ENCODE measurements at regions not wholly inside any gene's neighbourhood (a gene's known extent, or its start where the extent isn't known, plus 50 kb on each side); places are given as distances from the start of the nearest gene placed in this dataset.
"Not testable (repeated sequence)": the region's sequence is repeated elsewhere in the genome, so short reads cannot be mapped to it uniquely, and the experiment has no call there.

GRCh38 chr17:83171661-83172060 lies 92.3 kb downstream of the METRNL start:
- TF ChIP-seq CTCF (IDR thresholded peaks at IDR 0.05), result no peak
- Histone ChIP-seq H3K4me1 (no peaks in the 10 kb centered on the region), H3K4me3 (no peak overlapping the region), H3K36me3 (no peaks in the 10 kb centered on the region), H3K27me3 (ENCODE audit: low read depth) (no peaks in the 10 kb centered on the region), H3K27ac (no peak overlapping the region), H3K9me3 (no peaks in the 10 kb centered on the region)
- DNase-seq (no peak), ATAC-seq (no peak)
- intact Hi-C loops (cut with DNase I), result no loop called here

GRCh38 chr17:83172099-83172498 lies 92.7 kb downstream of the METRNL start:
- H3K4me1 ChIP-seq; H3K36me3 ChIP-seq; intact Hi-C loops (cut with DNase I); H3K27me3 ChIP-seq (ENCODE audit: low read depth); ATAC-seq; DNase-seq; H3K9me3 ChIP-seq; H3K4me3 ChIP-seq; H3K27ac ChIP-seq: not testable (repeated sequence)

GRCh38 chr17:83172646-83173045 lies 93.2 kb downstream of the METRNL start:
- intact Hi-C loops (cut with DNase I); H3K4me3 ChIP-seq; DNase-seq; H3K36me3 ChIP-seq; H3K4me1 ChIP-seq; H3K9me3 ChIP-seq; ATAC-seq; H3K27me3 ChIP-seq (ENCODE audit: low read depth); H3K27ac ChIP-seq: not testable (repeated sequence)

- H3K9me3 ChIP-seq; H3K27ac ChIP-seq; H3K27me3 ChIP-seq (ENCODE audit: low read depth); DNase-seq; H3K4me1 ChIP-seq; intact Hi-C loops (cut with DNase I); H3K36me3 ChIP-seq; H3K4me3 ChIP-seq: not testable (repeated sequence)
- ATAC-seq, result peak in 1 of 2 donors; percentile 6
Measured at GRCh38 chr17:83173180-83173913, 93.9 kb downstream of the METRNL start.

GRCh38 chr17:83173914-83174361 lies 94.5 kb downstream of the METRNL start:
- no peaks in the 10 kb centered on the region for H3K27me3 ChIP-seq (ENCODE audit: low read depth)
- no peak for TF ChIP-seq CTCF (IDR thresholded peaks at IDR 0.05)
- H3K4me3 ChIP-seq, result no peak overlapping the region
- DNase-seq (no peak), ATAC-seq (peak; percentile 6 to 21)
- H3K27ac ChIP-seq, result no peak overlapping the region
- intact Hi-C loops (cut with DNase I), result no loop called here
- H3K9me3 ChIP-seq, result no peaks in the 10 kb centered on the region
- H3K4me1 ChIP-seq, result no peaks in the 10 kb centered on the region
- no peaks in the 10 kb centered on the region for H3K36me3 ChIP-seq

- Histone ChIP-seq H3K36me3 (no peaks in the 10 kb centered on the region), H3K4me3 (no peak overlapping the region), H3K9me3 (no peaks in the 10 kb centered on the region), H3K27ac (no peak overlapping the region), H3K4me1 (no peaks in the 10 kb centered on the region), H3K27me3 (ENCODE audit: low read depth) (no peaks in the 10 kb centered on the region)
- ATAC-seq (peak; percentile 49 to 73), DNase-seq (no peak)
- intact Hi-C loops (cut with DNase I), result no loop called here
- TF ChIP-seq CTCF (IDR thresholded peaks at IDR 0.05), result no peak
Measured at GRCh38 chr17:83174362-83175118, 95.1 kb downstream of the METRNL start.
